ENCODE measurements at regions not wholly inside any gene's neighbourhood (a gene's known extent, or its start where the extent isn't known, plus 50 kb on each side); places are given as distances from the start of the nearest gene placed in this dataset.

DNA sequence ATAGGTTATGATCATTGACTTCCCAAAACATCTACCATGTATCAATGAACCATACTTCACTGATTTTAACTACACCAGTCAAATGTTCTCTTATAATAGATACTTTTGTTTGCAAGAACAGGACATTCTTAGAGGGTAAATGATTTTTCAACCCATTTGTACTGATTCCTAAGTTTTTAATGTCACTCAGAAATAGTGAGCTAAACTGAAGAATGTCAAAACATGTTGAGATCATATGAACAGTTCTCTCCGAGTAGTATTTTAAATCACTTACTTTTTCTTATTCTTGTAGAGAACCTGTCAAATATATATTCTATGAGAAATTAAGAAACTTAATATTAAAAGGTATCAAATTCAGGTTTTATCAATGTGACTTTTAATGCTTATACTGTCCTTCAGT lies 1362.9 kb upstream of the SLC39A10 start:
- Histone ChIP-seq H3K27ac (ENCODE audit: extremely low read depth, low read depth, low read length) (no peak overlapping the region), H3K36me3 (ENCODE audit: control insufficient read depth in 2 of 2, insufficient read depth in 1 of 2, low read length in 2 of 2) (no peaks in the 10 kb centered on the region), H3K4me3 (ENCODE audit: low read depth, low read length) (no peak overlapping the region), H3K4me1 (ENCODE audit: control insufficient read depth, insufficient read depth, low read length) (no peaks in the 10 kb centered on the region), H3K9me3 (ENCODE audit: control insufficient read depth, insufficient read depth, low read depth, low read length) (no peaks in the 10 kb centered on the region)
- TF ChIP-seq ZNF571 (tag by site-specific recombination; IDR thresholded peaks at IDR 0.05) (no peak), SP7 (tag by site-specific recombination; IDR thresholded peaks at IDR 0.05) (no peak), ZNF664 (tag by site-specific recombination; IDR thresholded peaks at IDR 0.05) (no peak), ZNF292 (tag by site-specific recombination; IDR thresholded peaks at IDR 0.05; ENCODE audit: borderline replicate concordance, low read depth) (no peak), ZNF37A (tag by site-specific recombination; IDR thresholded peaks at IDR 0.05) (no peak)
- TF ChIP-seq, protein P1, sequence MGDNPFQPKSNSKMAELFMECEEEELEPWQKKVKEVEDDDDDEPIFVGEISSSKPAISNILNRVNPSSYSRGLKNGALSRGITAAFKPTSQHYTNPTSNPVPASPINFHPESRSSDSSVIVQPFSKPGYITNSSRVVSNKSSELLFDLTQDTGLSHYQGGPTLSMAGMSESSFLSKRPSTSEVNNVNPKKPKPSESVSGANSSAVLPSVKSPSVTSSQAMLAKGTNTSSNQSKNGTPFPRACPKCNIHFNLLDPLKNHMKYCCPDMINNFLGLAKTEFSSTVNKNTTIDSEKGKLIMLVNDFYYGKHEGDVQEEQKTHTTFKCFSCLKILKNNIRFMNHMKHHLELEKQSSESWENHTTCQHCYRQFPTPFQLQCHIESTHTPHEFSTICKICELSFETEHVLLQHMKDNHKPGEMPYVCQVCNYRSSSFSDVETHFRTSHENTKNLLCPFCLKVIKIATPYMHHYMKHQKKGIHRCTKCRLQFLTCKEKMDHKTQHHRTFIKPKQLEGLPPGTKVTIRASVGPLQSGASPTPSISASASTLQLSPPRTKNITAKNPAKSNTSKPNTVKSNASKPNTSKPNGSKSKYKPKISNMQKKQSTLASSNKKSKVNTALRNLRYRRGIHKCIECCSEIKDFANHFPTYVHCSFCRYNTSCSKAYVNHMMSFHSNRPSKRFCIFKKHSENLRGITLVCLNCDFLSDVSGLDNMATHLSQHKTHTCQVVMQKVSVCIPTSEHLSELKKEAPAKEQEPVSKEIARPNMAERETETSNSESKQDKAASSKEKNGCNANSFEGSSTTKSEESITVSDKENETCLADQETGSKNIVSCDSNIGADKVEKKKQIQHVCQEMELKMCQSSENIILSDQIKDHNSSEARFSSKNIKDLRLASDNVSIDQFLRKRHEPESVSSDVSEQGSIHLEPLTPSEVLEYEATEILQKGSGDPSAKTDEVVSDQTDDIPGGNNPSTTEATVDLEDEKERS (tag by site-specific recombination; IDR thresholded peaks at IDR 0.05): no peak
- TF ChIP-seq, protein P2, sequence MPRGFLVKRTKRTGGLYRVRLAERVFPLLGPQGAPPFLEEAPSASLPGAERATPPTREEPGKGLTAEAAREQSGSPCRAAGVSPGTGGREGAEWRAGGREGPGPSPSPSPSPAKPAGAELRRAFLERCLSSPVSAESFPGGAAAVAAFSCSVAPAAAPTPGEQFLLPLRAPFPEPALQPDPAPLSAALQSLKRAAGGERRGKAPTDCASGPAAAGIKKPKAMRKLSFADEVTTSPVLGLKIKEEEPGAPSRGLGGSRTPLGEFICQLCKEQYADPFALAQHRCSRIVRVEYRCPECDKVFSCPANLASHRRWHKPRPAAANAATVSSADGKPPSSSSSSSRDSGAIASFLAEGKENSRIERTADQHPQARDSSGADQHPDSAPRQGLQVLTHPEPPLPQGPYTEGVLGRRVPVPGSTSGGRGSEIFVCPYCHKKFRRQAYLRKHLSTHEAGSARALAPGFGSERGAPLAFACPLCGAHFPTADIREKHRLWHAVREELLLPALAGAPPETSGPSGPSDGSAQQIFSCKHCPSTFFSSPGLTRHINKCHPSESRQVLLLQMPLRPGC (tag by site-specific recombination; IDR thresholded peaks at IDR 0.05): no peak
- CTCF ChIA-PET: no interaction called here
- POLR2A ChIA-PET: no interaction called here

DNA sequence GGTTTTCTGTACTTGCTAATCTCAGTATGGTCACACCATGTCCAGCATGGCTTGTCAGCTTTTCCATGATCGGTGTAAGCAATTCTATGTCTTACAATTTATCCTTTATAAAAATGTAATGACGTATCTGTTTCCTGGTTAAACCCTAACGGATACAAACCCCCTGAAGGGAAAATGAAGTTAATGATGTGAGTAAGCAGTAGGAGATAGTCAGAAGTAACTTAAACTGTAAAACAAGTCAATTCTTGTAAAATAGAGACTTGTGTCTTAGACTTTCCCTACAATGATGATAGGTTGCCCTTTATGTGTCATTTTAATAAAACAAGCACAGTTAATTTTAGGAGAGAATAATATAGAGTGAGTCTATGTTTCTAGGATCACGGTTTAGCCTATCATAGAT lies 1365.9 kb upstream of the SLC39A10 start:
- TF ChIP-seq, protein P3, sequence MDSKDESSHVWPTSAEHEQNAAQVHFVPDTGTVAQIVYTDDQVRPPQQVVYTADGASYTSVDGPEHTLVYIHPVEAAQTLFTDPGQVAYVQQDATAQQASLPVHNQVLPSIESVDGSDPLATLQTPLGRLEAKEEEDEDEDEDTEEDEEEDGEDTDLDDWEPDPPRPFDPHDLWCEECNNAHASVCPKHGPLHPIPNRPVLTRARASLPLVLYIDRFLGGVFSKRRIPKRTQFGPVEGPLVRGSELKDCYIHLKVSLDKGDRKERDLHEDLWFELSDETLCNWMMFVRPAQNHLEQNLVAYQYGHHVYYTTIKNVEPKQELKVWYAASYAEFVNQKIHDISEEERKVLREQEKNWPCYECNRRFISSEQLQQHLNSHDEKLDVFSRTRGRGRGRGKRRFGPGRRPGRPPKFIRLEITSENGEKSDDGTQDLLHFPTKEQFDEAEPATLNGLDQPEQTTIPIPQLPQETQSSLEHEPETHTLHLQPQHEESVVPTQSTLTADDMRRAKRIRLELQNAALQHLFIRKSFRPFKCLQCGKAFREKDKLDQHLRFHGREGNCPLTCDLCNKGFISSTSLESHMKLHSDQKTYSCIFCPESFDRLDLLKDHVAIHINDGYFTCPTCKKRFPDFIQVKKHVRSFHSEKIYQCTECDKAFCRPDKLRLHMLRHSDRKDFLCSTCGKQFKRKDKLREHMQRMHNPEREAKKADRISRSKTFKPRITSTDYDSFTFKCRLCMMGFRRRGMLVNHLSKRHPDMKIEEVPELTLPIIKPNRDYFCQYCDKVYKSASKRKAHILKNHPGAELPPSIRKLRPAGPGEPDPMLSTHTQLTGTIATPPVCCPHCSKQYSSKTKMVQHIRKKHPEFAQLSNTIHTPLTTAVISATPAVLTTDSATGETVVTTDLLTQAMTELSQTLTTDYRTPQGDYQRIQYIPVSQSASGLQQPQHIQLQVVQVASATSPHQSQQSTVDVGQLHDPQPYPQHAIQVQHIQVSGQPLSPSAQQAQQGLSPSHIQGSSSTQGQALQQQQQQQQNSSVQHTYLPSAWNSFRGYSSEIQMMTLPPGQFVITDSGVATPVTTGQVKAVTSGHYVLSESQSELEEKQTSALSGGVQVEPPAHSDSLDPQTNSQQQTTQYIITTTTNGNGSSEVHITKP (tag by site-specific recombination; IDR thresholded peaks at IDR 0.05): no peak
- TF ChIP-seq BCL11A (tag by site-specific recombination; IDR thresholded peaks at IDR 0.05; ENCODE audit: low read depth): no peak
- TF ChIP-seq, protein P1 (tag by site-specific recombination; IDR thresholded peaks at IDR 0.05): no peak
- TF ChIP-seq, protein P4, sequence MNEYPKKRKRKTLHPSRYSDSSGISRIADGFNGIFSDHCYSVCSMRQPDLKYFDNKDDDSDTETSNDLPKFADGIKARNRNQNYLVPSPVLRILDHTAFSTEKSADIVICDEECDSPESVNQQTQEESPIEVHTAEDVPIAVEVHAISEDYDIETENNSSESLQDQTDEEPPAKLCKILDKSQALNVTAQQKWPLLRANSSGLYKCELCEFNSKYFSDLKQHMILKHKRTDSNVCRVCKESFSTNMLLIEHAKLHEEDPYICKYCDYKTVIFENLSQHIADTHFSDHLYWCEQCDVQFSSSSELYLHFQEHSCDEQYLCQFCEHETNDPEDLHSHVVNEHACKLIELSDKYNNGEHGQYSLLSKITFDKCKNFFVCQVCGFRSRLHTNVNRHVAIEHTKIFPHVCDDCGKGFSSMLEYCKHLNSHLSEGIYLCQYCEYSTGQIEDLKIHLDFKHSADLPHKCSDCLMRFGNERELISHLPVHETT (tag by site-specific recombination; IDR thresholded peaks at IDR 0.05): no peak
- TF ChIP-seq GLIS2 (tag by site-specific recombination; IDR thresholded peaks at IDR 0.05): no peak
- Histone ChIP-seq H3K9me3 (ENCODE audit: control insufficient read depth, insufficient read depth, low read depth, low read length) (no peaks in the 10 kb centered on the region), H3K36me3 (ENCODE audit: control insufficient read depth in 2 of 2, insufficient read depth in 1 of 2, low read length in 2 of 2) (no peaks in the 10 kb centered on the region), H3K4me1 (ENCODE audit: control insufficient read depth, insufficient read depth, low read length) (no peaks in the 10 kb centered on the region), H3K4me3 (ENCODE audit: low read depth, low read length) (no peak overlapping the region), H3K27ac (ENCODE audit: extremely low read depth, low read depth, low read length) (no peak overlapping the region)
- ChIA-PET POLR2A (no interaction called here), CTCF (no interaction called here)
